ENCODE measurements at regions not wholly inside any gene's neighbourhood (a gene's known extent, or its start where the extent isn't known, plus 50 kb on each side); places are given as distances from the start of the nearest gene placed in this dataset.

GRCh38 chr6:73923905-73924485 lies 228.0 kb downstream of the CD109 start:
- intact Hi-C loops (cut with micrococcal nuclease; ENCODE audit: unreplicated experiment): no loop called here
- Histone ChIP-seq H3K4me1 (ENCODE audit: insufficient read depth, low read length, poor library complexity, severe bottlenecking) (no peaks in the 10 kb centered on the region), H3K27ac (ENCODE audit: low read depth, low read length, poor library complexity, severe bottlenecking) (no peak overlapping the region), H3K4me2 (ENCODE audit: low read length) (no peak overlapping the region), H3K9me2 (ENCODE audit: insufficient read depth, low read length) (no peaks in the 10 kb centered on the region), H2AFZ (ENCODE audit: low read length) (no peak overlapping the region), H3K36me3 (ENCODE audit: insufficient read depth, low read length) (no peaks in the 10 kb centered on the region), H3K9me3 (ENCODE audit: low read length) (no peaks in the 10 kb centered on the region), H3K4me3 (ENCODE audit: low read depth, low read length, poor library complexity, severe bottlenecking) (no peak overlapping the region), H3K79me2 (ENCODE audit: insufficient read depth, low read depth, low read length) (no peaks in the 10 kb centered on the region), H4K20me1 (ENCODE audit: insufficient read depth, low read length) (no peaks in the 10 kb centered on the region)
- ChIA-PET CTCF (ENCODE audit: unreplicated experiment) (no interaction called here), POLR2A (interaction anchor here (0.7 kb wide), 1 partner anchor 1179 kb away, joined by 3 read pairs; no protein-coding TSS in a partner anchor)
- TF ChIP-seq, protein P1, sequence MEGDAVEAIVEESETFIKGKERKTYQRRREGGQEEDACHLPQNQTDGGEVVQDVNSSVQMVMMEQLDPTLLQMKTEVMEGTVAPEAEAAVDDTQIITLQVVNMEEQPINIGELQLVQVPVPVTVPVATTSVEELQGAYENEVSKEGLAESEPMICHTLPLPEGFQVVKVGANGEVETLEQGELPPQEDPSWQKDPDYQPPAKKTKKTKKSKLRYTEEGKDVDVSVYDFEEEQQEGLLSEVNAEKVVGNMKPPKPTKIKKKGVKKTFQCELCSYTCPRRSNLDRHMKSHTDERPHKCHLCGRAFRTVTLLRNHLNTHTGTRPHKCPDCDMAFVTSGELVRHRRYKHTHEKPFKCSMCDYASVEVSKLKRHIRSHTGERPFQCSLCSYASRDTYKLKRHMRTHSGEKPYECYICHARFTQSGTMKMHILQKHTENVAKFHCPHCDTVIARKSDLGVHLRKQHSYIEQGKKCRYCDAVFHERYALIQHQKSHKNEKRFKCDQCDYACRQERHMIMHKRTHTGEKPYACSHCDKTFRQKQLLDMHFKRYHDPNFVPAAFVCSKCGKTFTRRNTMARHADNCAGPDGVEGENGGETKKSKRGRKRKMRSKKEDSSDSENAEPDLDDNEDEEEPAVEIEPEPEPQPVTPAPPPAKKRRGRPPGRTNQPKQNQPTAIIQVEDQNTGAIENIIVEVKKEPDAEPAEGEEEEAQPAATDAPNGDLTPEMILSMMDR (conservative IDR thresholded peaks at IDR 0.05; ENCODE audit: low read length): no peak
- TF ChIP-seq EZH2phosphoT487 (IDR thresholded peaks at IDR 0.05; ENCODE audit: borderline replicate concordance, low read depth, low read length): no peak
- no TSS peak for BruUV-seq (replicated peaks)
- no peak for DNase-seq (ENCODE audit: low spot score)

- CTCF ChIA-PET (ENCODE audit: unreplicated experiment): no interaction called here
- no TSS peak for BruUV-seq (replicated peaks)
Observed at GRCh38 chr6:73903155-73903554, 207.2 kb downstream of the CD109 start.

DNA sequence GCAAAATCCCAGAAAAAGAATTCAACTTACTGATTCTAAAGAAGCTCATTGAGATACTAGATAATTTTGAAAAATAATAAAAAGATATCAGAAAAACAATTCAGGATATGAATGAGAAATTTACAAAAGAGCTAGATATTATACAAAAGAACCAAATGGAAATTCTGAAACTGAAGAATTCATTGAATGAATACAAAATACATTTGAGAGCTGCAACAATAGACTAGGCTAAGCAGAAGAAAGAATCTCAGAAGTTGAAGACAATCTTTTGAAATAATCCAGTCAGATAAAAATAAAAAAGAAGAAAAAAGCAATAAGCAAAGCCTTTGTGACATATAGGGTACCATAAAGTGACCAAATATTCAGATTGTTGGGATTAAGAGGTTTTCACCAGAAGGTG lies 206.0 kb downstream of the CD109 start:
- CTCF ChIA-PET (ENCODE audit: unreplicated experiment): no interaction called here
- intact Hi-C loops (cut with micrococcal nuclease; ENCODE audit: unreplicated experiment): no loop called here
- Histone ChIP-seq H4K20me1 (ENCODE audit: insufficient read depth, low read length) (no peaks in the 10 kb centered on the region), H3K4me3 (ENCODE audit: low read depth, low read length, poor library complexity, severe bottlenecking) (no peak overlapping the region), H3K36me3 (ENCODE audit: insufficient read depth, low read length) (no peaks in the 10 kb centered on the region), H2AFZ (ENCODE audit: low read length) (no peak overlapping the region), H3K27ac (ENCODE audit: low read depth, low read length, poor library complexity, severe bottlenecking) (no peak overlapping the region), H3K4me2 (ENCODE audit: low read length) (no peak overlapping the region), H3K9me2 (ENCODE audit: insufficient read depth, low read length) (no peaks in the 10 kb centered on the region), H3K79me2 (ENCODE audit: insufficient read depth, low read depth, low read length) (no peaks in the 10 kb centered on the region), H3K9me3 (ENCODE audit: low read length) (no peaks in the 10 kb centered on the region; the same call in 1 of the 2 replicates), H3K4me1 (ENCODE audit: insufficient read depth, low read length, poor library complexity, severe bottlenecking) (no peaks in the 10 kb centered on the region)
- TF ChIP-seq EZH2phosphoT487 (IDR thresholded peaks at IDR 0.05; ENCODE audit: borderline replicate concordance, low read depth, low read length): no peak
- TF ChIP-seq, protein P1 (conservative IDR thresholded peaks at IDR 0.05; ENCODE audit: low read length): no peak
- POLR2A ChIA-PET: interaction anchor here (0.6 to 1.1 kb wide), 3 partner anchors 35 to 221 kb away, joined by 3 read pairs; no protein-coding TSS in a partner anchor
- no peak for DNase-seq (ENCODE audit: low spot score)
- BruUV-seq (replicated peaks): no TSS peak

More at GRCh38 chr6:73903155-73903554, 207.2 kb downstream of the CD109 start:
- H3K36me3 ChIP-seq (ENCODE audit: insufficient read depth, low read length): no peaks in the 10 kb centered on the region
- H3K4me2 ChIP-seq (ENCODE audit: low read length): no peak overlapping the region
- H3K4me1 ChIP-seq (ENCODE audit: insufficient read depth, low read length, poor library complexity, severe bottlenecking): no peaks in the 10 kb centered on the region
- TF ChIP-seq, protein P1 (conservative IDR thresholded peaks at IDR 0.05; ENCODE audit: low read length): no peak
- TF ChIP-seq EZH2phosphoT487 (IDR thresholded peaks at IDR 0.05; ENCODE audit: borderline replicate concordance, low read depth, low read length): no peak
- POLR2A ChIA-PET: no interaction called here
- H2AFZ ChIP-seq (ENCODE audit: low read length): no peak overlapping the region
- H3K4me3 ChIP-seq (ENCODE audit: low read depth, low read length, poor library complexity, severe bottlenecking): no peak overlapping the region
- H3K9me3 ChIP-seq (ENCODE audit: low read length): no peaks in the 10 kb centered on the region; the same call in 1 of the 2 replicates
- no peaks in the 10 kb centered on the region for H3K79me2 ChIP-seq (ENCODE audit: insufficient read depth, low read depth, low read length)
- intact Hi-C loops (cut with micrococcal nuclease; ENCODE audit: unreplicated experiment): no loop called here
- no peak overlapping the region for H3K27ac ChIP-seq (ENCODE audit: low read depth, low read length, poor library complexity, severe bottlenecking)
- H3K9me2 ChIP-seq (ENCODE audit: insufficient read depth, low read length): no peaks in the 10 kb centered on the region
- no peaks in the 10 kb centered on the region for H4K20me1 ChIP-seq (ENCODE audit: insufficient read depth, low read length)
- DNase-seq (ENCODE audit: low spot score): no peak
